ENCODE measurements at regions not wholly inside any gene's neighbourhood (a gene's known extent, or its start where the extent isn't known, plus 50 kb on each side); places are given as distances from the start of the nearest gene placed in this dataset.

DNA sequence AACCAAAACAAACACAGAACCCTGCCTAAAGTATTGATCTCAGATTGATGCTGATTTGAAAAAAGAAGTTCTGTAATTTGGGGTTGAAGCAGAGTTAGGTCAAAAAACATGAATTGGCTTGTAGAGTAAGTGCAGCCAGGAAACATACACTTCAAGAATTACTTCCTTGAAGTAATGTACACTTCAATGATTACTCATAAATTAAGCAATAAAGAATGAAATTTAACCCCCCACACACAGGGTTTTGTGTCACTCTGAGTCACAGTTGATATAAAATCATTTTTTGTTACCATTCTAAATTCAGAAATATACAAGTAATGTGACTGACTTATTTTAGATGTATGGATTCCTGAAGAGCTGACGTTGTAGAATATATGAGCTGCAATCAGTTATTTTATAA, 622.2 kb downstream of the POM121L12 start:
- Mint-ChIP-seq H3K36me3 (ENCODE audit: low read depth) (no peaks in the 10 kb centered on the region), H3K27ac (no peak overlapping the region), H3K27me3 (ENCODE audit: insufficient read depth) (no peaks in the 10 kb centered on the region), H3K4me1 (no peaks in the 10 kb centered on the region), H3K9me3 (no peaks in the 10 kb centered on the region), H3K4me3 (no peak overlapping the region)
- H3K27me3 ChIP-seq (ENCODE audit: control insufficient read depth, insufficient read depth, low read length, poor library complexity, severe bottlenecking), result no peaks in the 10 kb centered on the region
- H3K36me3 ChIP-seq (ENCODE audit: control insufficient read depth, insufficient read depth, low read length), result no peaks in the 10 kb centered on the region
- WGBS, 2 experiments (ENCODE audit: insufficient coverage in 1 of 2, insufficient read length in 1 of 2), result 75% methylated on average over 1 of the region's 1 CpG; no CpG with 5 or more reads in 1 of the 2 experiments
- no peak overlapping the region for H3K9ac ChIP-seq (ENCODE audit: extremely low read depth, low read length, poor library complexity, severe bottlenecking)
- H3K4me3 ChIP-seq (ENCODE audit: low read length), result no peak overlapping the region
- no peak overlapping the region for H3K27ac ChIP-seq (ENCODE audit: low read depth, low read length)
- no peaks in the 10 kb centered on the region for H3K9me3 ChIP-seq (ENCODE audit: control insufficient read depth, low read length)
- TF ChIP-seq, protein P1, sequence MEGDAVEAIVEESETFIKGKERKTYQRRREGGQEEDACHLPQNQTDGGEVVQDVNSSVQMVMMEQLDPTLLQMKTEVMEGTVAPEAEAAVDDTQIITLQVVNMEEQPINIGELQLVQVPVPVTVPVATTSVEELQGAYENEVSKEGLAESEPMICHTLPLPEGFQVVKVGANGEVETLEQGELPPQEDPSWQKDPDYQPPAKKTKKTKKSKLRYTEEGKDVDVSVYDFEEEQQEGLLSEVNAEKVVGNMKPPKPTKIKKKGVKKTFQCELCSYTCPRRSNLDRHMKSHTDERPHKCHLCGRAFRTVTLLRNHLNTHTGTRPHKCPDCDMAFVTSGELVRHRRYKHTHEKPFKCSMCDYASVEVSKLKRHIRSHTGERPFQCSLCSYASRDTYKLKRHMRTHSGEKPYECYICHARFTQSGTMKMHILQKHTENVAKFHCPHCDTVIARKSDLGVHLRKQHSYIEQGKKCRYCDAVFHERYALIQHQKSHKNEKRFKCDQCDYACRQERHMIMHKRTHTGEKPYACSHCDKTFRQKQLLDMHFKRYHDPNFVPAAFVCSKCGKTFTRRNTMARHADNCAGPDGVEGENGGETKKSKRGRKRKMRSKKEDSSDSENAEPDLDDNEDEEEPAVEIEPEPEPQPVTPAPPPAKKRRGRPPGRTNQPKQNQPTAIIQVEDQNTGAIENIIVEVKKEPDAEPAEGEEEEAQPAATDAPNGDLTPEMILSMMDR (conservative IDR thresholded peaks at IDR 0.05), result no peak
- DNase-seq, result no peak
- no peaks in the 10 kb centered on the region for H3K4me1 ChIP-seq (ENCODE audit: control insufficient read depth, insufficient read depth, low read length)

DNA sequence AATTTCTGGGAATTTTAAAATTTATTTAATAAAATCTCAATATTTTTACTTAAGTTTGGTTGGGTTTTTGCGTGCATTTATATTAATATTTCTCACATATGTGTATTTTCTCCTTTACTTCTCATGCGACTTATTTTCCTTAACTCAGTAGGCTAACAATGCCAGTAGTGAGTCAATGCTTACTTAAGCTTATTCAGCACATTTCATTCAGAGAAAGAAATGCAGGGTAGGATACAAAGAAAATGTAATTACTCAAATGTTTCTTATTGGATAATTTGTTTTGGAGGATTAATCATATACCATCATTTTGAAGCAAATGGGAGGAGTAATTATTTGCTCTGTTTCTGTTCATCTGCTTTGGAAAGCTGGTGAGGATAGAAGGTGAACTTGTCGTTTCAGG, 623.5 kb downstream of the POM121L12 start:
- Mint-ChIP-seq H3K4me3 (no peak overlapping the region), H3K9me3 (no peaks in the 10 kb centered on the region), H3K4me1 (no peaks in the 10 kb centered on the region), H3K27me3 (ENCODE audit: insufficient read depth) (no peaks in the 10 kb centered on the region), H3K27ac (no peak overlapping the region), H3K36me3 (ENCODE audit: low read depth) (no peaks in the 10 kb centered on the region)
- Histone ChIP-seq H3K9me3 (ENCODE audit: control insufficient read depth, low read length) (no peaks in the 10 kb centered on the region), H3K27ac (ENCODE audit: low read depth, low read length) (no peak overlapping the region), H3K4me3 (ENCODE audit: low read length) (no peak overlapping the region), H3K9ac (ENCODE audit: extremely low read depth, low read length, poor library complexity, severe bottlenecking) (no peak overlapping the region), H3K36me3 (ENCODE audit: control insufficient read depth, insufficient read depth, low read length) (no peaks in the 10 kb centered on the region), H3K27me3 (ENCODE audit: control insufficient read depth, insufficient read depth, low read length, poor library complexity, severe bottlenecking) (no peaks in the 10 kb centered on the region), H3K4me1 (ENCODE audit: control insufficient read depth, insufficient read depth, low read length) (no peaks in the 10 kb centered on the region)
- TF ChIP-seq, protein P1 (conservative IDR thresholded peaks at IDR 0.05), result no peak
- DNase-seq, result no peak
- 91 to 100% methylated on average over 1 to 2 of the region's 3 CpGs for WGBS, 2 experiments (ENCODE audit: insufficient coverage in 1 of 2, insufficient read length in 1 of 2)

DNA sequence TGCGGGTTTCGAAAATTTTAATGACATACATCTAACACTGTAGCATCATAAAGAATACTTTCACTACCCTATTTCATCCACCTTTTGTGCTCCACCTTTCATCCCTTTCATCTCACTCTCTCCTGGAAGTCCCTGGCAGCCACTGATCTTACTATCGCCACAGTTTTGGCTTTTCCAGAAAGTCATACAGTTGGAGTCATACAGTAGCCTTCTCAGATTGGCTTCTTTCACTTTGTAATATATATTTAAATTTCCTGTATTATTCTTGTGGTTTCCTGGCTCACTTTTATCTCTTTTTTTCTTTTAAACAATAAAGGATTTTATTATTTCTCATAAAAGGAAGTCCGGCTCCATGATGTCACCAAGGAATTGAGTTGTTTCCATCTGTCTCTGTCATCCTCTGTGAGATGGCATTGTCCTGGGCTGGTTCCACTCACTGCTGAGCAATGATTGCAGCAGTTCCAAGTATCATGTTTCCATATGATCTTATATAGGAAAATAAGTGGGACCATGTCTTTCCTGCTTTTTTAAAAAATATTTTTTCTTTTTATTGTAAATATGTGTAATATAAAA, 626.3 kb downstream of the POM121L12 start:
- Mint-ChIP-seq H3K36me3 (ENCODE audit: low read depth) (no peaks in the 10 kb centered on the region), H3K27me3 (ENCODE audit: insufficient read depth) (no peaks in the 10 kb centered on the region), H3K4me1 (no peaks in the 10 kb centered on the region), H3K4me3 (no peak overlapping the region), H3K9me3 (no peaks in the 10 kb centered on the region), H3K27ac (no peak overlapping the region)
- no peaks in the 10 kb centered on the region for H3K36me3 ChIP-seq (ENCODE audit: control insufficient read depth, insufficient read depth, low read length)
- no peak overlapping the region for H3K4me3 ChIP-seq (ENCODE audit: low read length)
- no peaks in the 10 kb centered on the region for H3K27me3 ChIP-seq (ENCODE audit: control insufficient read depth, insufficient read depth, low read length, poor library complexity, severe bottlenecking)
- H3K27ac ChIP-seq (ENCODE audit: low read depth, low read length), result no peak overlapping the region
- H3K4me1 ChIP-seq (ENCODE audit: control insufficient read depth, insufficient read depth, low read length), result no peaks in the 10 kb centered on the region
- H3K9me3 ChIP-seq (ENCODE audit: control insufficient read depth, low read length), result no peaks in the 10 kb centered on the region
- no peak overlapping the region for H3K9ac ChIP-seq (ENCODE audit: extremely low read depth, low read length, poor library complexity, severe bottlenecking)
- TF ChIP-seq, protein P1 (conservative IDR thresholded peaks at IDR 0.05), result no peak
- 83 to 86% methylated on average over 4 of the region's 4 CpGs for WGBS, 2 experiments (ENCODE audit: insufficient coverage in 1 of 2, insufficient read length in 1 of 2)
- DNase-seq, result no peak

Data from endodermal cell (in vitro differentiated cells).